GM23248 (cell line): ENCODE measurements at regions not wholly inside any gene's neighbourhood (a gene's known extent, or its start where the extent isn't known, plus 50 kb on each side); places are given as distances from the start of the nearest gene placed in this dataset.
"Not testable (repeated sequence)": the region's sequence is repeated elsewhere in the genome, so short reads cannot be mapped to it uniquely, and the experiment has no call there.

Source experiments
- DNase-seq: peaks from one replicate; pipeline ENCODE4 v3.0.0-alpha.2; 2015
- H2AFZ ChIP-seq: fragments of 200-600 bp; sonication (generic); 2 replicates; pipeline ENCODE4 v1.6.1; 2016; ENCODE audit warnings: antibody characterized with exemption
- H3F3A ChIP-seq: fragments of 200-600 bp; sonication (generic); 2 replicates; pipeline ENCODE4 v1.6.1; 2016; ENCODE audit warnings: mild to moderate bottlenecking, antibody characterized with exemption, mixed run types; ENCODE audit not compliant: insufficient read depth
- H3K27ac ChIP-seq: fragments of 200-600 bp; sonication (generic); 2 replicates; pipeline ENCODE4 v1.5.1; 2016; ENCODE audit warnings: mild to moderate bottlenecking
- H3K27me3 ChIP-seq: fragments of 200-600 bp; sonication (generic); replicated peaks from 2 replicates; pipeline ENCODE4 v1.6.1; 2016; ENCODE audit warnings: mild to moderate bottlenecking; ENCODE audit not compliant: insufficient read depth
- H3K36me3 ChIP-seq: fragments of 200-600 bp; sonication (generic); 2 replicates; pipeline ENCODE4 v1.6.1; 2016; ENCODE audit warnings: low read depth, mild to moderate bottlenecking
- H3K4me1 ChIP-seq: fragments of 200-600 bp; sonication (generic); 2 replicates; pipeline ENCODE4 v1.6.1; 2016; ENCODE audit warnings: mild to moderate bottlenecking; ENCODE audit not compliant: insufficient read depth
- H3K4me2 ChIP-seq: fragments of 200-600 bp; sonication (generic); one replicate; pipeline ENCODE4 v1.6.1; 2016; ENCODE audit warnings: mild to moderate bottlenecking; ENCODE audit not compliant: unreplicated experiment
- H3K4me3 ChIP-seq: fragments of 200-600 bp; sonication (generic); 2 replicates; pipeline ENCODE4 v1.5.1; 2016; ENCODE audit warnings: mild to moderate bottlenecking
- H3K79me2 ChIP-seq: fragments of 200-600 bp; sonication (generic); 2 replicates; pipeline ENCODE4 v1.6.1; 2016; ENCODE audit warnings: mild to moderate bottlenecking; ENCODE audit not compliant: insufficient read depth
- H3K9ac ChIP-seq: fragments of 200-600 bp; sonication (generic); 2 replicates; pipeline ENCODE4 v1.6.1; 2016; ENCODE audit warnings: mild to moderate bottlenecking
- H3K9me2 ChIP-seq: fragments of 200-600 bp; sonication (generic); 2 replicates; pipeline ENCODE4 v1.6.1; 2016; ENCODE audit warnings: mixed run types, mild to moderate bottlenecking, moderate library complexity; ENCODE audit not compliant: insufficient read depth
- H3K9me3 ChIP-seq: fragments of 200-600 bp; sonication (generic); one replicate; pipeline ENCODE4 v1.6.1; 2017; ENCODE audit warnings: low read depth
- H4K20me1 ChIP-seq: fragments of 200-600 bp; sonication (generic); 2 replicates; pipeline ENCODE4 v1.6.0; 2016; ENCODE audit not compliant: insufficient read depth
- EZH2 ChIP-seq: fragments of 200-600 bp; sonication (generic); IDR thresholded peaks from 2 replicates; pipeline ENCODE4 v1.6.1; 2018; ENCODE audit warnings: antibody characterized with exemption, mild to moderate bottlenecking; ENCODE audit not compliant: insufficient read depth, poor library complexity, severe bottlenecking
- EZH2phosphoT487 ChIP-seq: fragments of 200-600 bp; sonication (generic); IDR thresholded peaks from 2 replicates; pipeline ENCODE4 v1.6.1; 2018; ENCODE audit warnings: antibody characterized with exemption, moderate library complexity, mild to moderate bottlenecking, low read depth; ENCODE audit not compliant: insufficient read depth
- WGBS, 2 experiments: methylation state at CpG; one replicate each; pipeline ENCODE4 v1.1.6; 2015 to 2017; ENCODE audit warnings: low lambda C conversion rate in 2 of 2, low coverage in 1 of 2; ENCODE audit errors: missing lambda C conversion rate in 2 of 2; 5-methylcytosine and 5-hydroxymethylcytosine counted together
- in situ Hi-C: fragments of 300-500 bp; cut with MboI; formaldehyde crosslinking; loops from 2 replicates; pipeline ENCODE4 v1.15.0; 2020

DNA sequence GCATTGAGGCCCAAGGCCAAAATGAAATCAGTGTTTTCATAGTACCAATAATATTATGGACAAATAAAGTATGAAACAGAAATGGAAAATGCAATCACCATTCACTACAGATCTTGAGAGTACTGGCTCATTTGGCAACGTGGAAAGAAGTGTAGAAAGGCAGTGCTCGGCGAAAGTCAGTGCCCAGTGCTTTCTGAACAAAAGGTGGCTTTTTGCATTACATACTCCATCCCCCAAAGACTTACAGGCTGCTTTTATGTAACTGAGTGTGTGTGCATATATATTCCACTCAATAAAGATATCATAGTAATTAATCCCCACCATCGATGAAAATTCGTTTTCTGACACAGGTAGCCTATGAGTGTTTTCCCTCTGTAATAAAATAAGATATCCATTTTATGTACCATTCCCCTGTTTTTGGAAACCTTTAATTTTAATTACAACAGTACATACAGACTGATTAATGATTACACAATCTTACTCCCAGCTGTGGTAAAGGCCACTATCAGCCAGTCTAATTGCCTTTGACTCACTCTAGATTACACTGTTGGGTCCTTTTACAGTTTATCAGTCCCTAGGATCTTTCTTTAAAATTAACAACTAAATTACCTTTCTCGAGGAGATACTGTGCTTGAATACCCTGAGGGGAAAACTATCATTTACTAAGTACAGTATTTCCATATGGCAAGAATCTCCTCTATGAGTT is 65.9 kb downstream of the MAD2L1 start:
- WGBS, 2 experiments: 46 to 52% methylated on average over 6 of the region's 6 CpGs
- no peaks in the 10 kb centered on the region for H3K79me2 ChIP-seq
- H3K9me3 ChIP-seq: no peaks in the 10 kb centered on the region
- no peaks in the 10 kb centered on the region for H3K36me3 ChIP-seq
- no peaks in the 10 kb centered on the region for H3F3A ChIP-seq
- in situ Hi-C loops: no loop called here
- no peak for DNase-seq
- no peak overlapping the region for H3K9ac ChIP-seq
- TF ChIP-seq EZH2phosphoT487: no peak
- no peak for TF ChIP-seq EZH2
- no peak overlapping the region for H3K4me2 ChIP-seq
- H2AFZ ChIP-seq: no peak overlapping the region
- no peak overlapping the region for H3K4me3 ChIP-seq
- no peaks in the 10 kb centered on the region; the same call in 1 of the 2 replicates for H3K4me1 ChIP-seq
- H4K20me1 ChIP-seq: no peaks in the 10 kb centered on the region
- H3K27me3 ChIP-seq: peaks cover 9% of the 10 kb centered on the region
- H3K27ac ChIP-seq: no peak overlapping the region
- no peaks in the 10 kb centered on the region for H3K9me2 ChIP-seq

DNA sequence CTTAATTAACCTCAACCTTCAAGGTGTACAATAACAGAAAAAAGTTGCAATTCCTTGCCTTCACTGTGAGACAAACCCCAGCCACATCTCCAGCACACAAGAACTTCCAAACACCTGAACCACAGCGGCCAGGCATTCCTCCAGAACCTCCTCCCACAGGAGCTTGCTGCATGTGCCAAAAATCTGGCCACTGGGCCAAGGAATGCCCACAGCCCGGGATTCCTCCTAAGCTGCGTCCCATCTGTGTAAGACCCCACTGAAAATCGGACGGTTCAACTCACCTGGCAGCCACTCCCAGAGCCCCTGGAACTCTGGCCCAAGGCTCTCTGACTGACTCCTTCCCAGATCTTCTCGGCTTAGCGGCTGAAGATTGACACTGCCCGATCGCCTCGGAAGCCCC is 70.6 kb downstream of the MAD2L1 start:
- H3K9ac ChIP-seq, DNase-seq, H3K9me3 ChIP-seq, in situ Hi-C loops, H3K27me3 ChIP-seq, H4K20me1 ChIP-seq, H3K4me3 ChIP-seq, H3F3A ChIP-seq, H2AFZ ChIP-seq, H3K36me3 ChIP-seq, H3K27ac ChIP-seq, H3K4me1 ChIP-seq, H3K9me2 ChIP-seq, H3K79me2 ChIP-seq, H3K4me2 ChIP-seq: not testable (repeated sequence)
- 62 to 63% methylated on average over 9 to 10 of the region's 10 CpGs for WGBS, 2 experiments

DNA sequence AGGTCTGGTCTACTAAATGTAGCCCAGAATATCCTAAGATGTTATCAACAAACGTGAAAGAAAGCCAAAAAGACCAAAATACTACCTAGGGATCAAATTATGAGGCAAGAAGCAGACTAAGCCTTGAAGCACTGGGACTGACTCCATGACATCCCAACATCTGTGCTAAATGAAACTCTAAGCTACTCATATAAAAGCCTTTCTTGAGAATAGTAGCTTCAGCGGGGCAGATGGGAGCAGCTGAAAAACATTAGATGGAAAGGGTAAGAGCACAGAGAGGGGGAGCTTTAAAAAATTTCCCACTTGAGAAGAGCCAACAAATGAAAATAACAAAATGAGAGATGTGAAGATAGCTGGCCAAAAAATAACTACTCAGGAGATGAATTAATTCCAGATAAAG is 81.7 kb downstream of the MAD2L1 start:
- DNase-seq: no peak
- in situ Hi-C loops: no loop called here
- no peaks in the 10 kb centered on the region for H3K79me2 ChIP-seq
- H3K9ac ChIP-seq: no peak overlapping the region
- no peaks in the 10 kb centered on the region for H3K36me3 ChIP-seq
- H3K9me3 ChIP-seq: no peaks in the 10 kb centered on the region
- no peak overlapping the region for H3K27ac ChIP-seq
- H3K4me2 ChIP-seq: no peak overlapping the region
- no peaks in the 10 kb centered on the region for H3K4me1 ChIP-seq
- TF ChIP-seq EZH2phosphoT487 (no peak), EZH2 (no peak)
- H4K20me1 ChIP-seq: no peaks in the 10 kb centered on the region
- no peaks in the 10 kb centered on the region for H3F3A ChIP-seq
- 2 to 4% methylated on average over 2 of the region's 2 CpGs for WGBS, 2 experiments
- H3K27me3 ChIP-seq: 0 out of 2 replicates have a peak, but pooled peaks cover 15% of the 10 kb centered on the region
- H3K4me3 ChIP-seq: no peak overlapping the region
- no peak overlapping the region for H2AFZ ChIP-seq
- no peaks in the 10 kb centered on the region for H3K9me2 ChIP-seq

DNA sequence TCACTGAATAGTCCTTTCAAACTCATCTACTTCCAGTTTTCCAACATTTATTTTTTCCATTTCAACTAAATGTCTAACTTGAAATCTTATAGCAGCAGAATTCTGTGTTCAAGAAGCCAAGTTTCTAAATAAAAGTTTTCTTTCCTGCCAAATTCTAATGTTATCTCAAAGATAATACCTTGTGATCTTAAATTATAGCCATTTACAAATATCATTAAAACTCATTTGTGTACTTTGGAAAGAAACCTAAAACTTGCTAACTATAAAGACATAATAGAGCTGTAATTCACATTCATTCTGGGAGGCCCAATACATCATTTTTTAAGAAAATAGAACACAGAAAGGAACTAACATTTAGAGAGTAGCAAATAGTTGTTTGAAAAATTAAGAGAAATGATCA is 83.9 kb downstream of the MAD2L1 start:
- no peaks in the 10 kb centered on the region for H4K20me1 ChIP-seq
- H3K9me3 ChIP-seq: no peaks in the 10 kb centered on the region
- no peak overlapping the region for H3K4me3 ChIP-seq
- DNase-seq: no peak
- no peak overlapping the region for H3K9ac ChIP-seq
- no peaks in the 10 kb centered on the region for H3F3A ChIP-seq
- no peak overlapping the region for H3K27ac ChIP-seq
- H3K9me2 ChIP-seq: no peaks in the 10 kb centered on the region
- in situ Hi-C loops: no loop called here
- H3K4me2 ChIP-seq: no peak overlapping the region
- H2AFZ ChIP-seq: no peak overlapping the region
- 0 out of 2 replicates have a peak, but pooled peaks cover 10% of the 10 kb centered on the region for H3K27me3 ChIP-seq
- H3K4me1 ChIP-seq: no peaks in the 10 kb centered on the region
- H3K79me2 ChIP-seq: no peaks in the 10 kb centered on the region
- no peaks in the 10 kb centered on the region for H3K36me3 ChIP-seq
- no peak for TF ChIP-seq EZH2
- no peak for TF ChIP-seq EZH2phosphoT487

DNA sequence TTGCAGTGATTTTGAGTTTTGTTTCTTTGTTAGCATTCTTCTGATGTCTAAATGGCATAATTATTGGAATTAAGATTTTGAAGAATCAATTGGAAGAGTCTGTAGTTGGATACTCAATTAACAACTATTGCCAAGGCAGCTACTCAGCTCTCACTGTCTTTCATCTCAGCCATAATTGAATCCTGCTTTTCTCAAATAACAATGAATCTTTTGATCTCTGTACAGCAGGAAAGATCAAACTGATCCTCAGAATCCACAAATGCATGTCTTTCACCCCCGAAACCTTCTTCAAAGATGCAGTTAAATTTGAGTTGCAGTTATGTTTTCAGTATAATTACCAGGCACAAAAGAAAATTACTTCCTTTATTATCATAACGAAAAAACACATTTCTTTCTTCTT is 86.2 kb downstream of the MAD2L1 start:
- Histone ChIP-seq H2AFZ (no peak overlapping the region), H3K9me2 (no peaks in the 10 kb centered on the region), H3K9ac (no peak overlapping the region), H3K79me2 (no peaks in the 10 kb centered on the region), H3K4me3 (no peak overlapping the region), H3K27me3 (0 out of 2 replicates have a peak, but pooled peaks cover 10% of the 10 kb centered on the region), H3K9me3 (no peaks in the 10 kb centered on the region), H4K20me1 (no peaks in the 10 kb centered on the region), H3K36me3 (no peaks in the 10 kb centered on the region), H3K4me2 (no peak overlapping the region), H3K27ac (no peak overlapping the region), H3K4me1 (no peaks in the 10 kb centered on the region), H3F3A (no peaks in the 10 kb centered on the region)
- TF ChIP-seq EZH2: no peak
- TF ChIP-seq EZH2phosphoT487: no peak
- WGBS, 2 experiments: 4 to 8% methylated on average over 2 of the region's 2 CpGs
- no peak for DNase-seq
- in situ Hi-C loops: no loop called here
